ENCODE measurements at regions not wholly inside any gene's neighbourhood (a gene's known extent, or its start where the extent isn't known, plus 50 kb on each side); places are given as distances from the start of the nearest gene placed in this dataset.
"Not testable (repeated sequence)": the region's sequence is repeated elsewhere in the genome, so short reads cannot be mapped to it uniquely, and the experiment has no call there.

DNA sequence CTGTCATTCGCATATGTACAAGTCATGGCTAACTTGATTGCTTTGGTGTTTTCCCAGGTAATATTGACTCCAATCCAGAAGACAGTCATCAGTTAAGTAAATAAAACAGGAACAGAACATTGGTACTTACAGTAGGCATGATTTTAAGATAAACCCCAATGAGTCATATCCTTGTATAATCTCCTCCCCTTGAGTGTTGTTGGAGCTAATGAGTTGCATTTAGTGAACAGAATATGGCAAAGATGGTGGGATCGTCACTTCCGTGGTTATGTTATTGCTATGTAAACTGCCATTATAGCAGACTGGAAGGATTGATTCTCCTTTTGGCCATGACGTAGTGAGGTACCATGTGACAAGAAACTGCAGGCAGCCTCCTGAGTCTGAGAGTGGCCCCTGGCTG lies 102.2 kb downstream of the TMX1 start:
- no peak for DNase-seq (ENCODE audit: low read depth in 2 of 2)

GRCh38 chr14:51351997-51352396 lies 112.0 kb downstream of the TMX1 start:
- no peak for DNase-seq (ENCODE audit: low read depth in 2 of 2)

- no peak for DNase-seq (ENCODE audit: low read depth in 2 of 2)
These were observed 113.9 kb downstream of the TMX1 start for GRCh38 chr14:51353901-51354300.

GRCh38 chr14:51354846-51355245 lies 114.8 kb downstream of the TMX1 start:
- DNase-seq (ENCODE audit: low read depth in 2 of 2): no peak

- no peak for DNase-seq (ENCODE audit: low read depth in 2 of 2)
These were observed 116.3 kb downstream of the TMX1 start for GRCh38 chr14:51356381-51356780.

- DNase-seq (ENCODE audit: low read depth in 2 of 2): no peak
These were observed 117.2 kb downstream of the TMX1 start for GRCh38 chr14:51357250-51357649.

- DNase-seq (ENCODE audit: low read depth in 2 of 2): no peak
These were observed 120.5 kb downstream of the TMX1 start for GRCh38 chr14:51360592-51360991.

DNA sequence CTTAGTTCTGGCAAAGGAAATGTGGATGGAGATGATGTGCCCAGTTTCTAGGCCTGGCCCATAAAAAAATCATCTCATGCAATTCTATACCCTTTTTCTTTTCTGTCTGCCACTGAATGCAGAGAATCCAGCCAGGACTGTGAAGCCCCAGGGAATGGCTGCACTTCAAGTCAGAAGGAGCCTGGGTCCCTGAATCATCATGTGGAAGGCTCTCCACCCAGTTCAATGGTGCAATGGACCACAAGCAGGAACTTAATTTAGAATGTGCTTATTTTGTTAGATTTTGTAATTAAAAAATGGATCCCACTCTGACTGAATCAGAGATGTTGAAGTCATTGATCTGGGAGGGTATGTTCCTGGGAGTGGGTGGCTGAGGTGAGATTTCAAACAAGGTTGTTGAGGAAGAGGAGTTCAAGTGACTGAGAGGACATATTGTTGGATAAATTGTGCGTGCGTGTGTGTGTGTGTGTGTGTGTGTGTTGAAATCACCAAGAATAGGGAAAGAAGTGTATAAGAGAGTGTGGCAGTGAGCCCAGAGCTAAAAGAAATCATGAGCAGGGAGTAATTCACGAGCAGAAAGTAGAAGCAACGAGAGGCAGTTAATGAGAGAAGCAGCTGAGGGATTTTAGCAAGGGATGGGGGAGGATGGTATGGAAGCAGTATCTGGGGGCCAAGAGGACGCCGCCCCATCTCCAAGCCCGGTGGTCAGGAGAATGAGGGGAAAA lies 125.4 kb downstream of the TMX1 start:
- no peak for DNase-seq (ENCODE audit: low read depth in 2 of 2)

- not testable (repeated sequence) for DNase-seq (ENCODE audit: low read depth in 2 of 2)
These were observed 126.4 kb downstream of the TMX1 start for GRCh38 chr14:51366460-51366859.

DNA sequence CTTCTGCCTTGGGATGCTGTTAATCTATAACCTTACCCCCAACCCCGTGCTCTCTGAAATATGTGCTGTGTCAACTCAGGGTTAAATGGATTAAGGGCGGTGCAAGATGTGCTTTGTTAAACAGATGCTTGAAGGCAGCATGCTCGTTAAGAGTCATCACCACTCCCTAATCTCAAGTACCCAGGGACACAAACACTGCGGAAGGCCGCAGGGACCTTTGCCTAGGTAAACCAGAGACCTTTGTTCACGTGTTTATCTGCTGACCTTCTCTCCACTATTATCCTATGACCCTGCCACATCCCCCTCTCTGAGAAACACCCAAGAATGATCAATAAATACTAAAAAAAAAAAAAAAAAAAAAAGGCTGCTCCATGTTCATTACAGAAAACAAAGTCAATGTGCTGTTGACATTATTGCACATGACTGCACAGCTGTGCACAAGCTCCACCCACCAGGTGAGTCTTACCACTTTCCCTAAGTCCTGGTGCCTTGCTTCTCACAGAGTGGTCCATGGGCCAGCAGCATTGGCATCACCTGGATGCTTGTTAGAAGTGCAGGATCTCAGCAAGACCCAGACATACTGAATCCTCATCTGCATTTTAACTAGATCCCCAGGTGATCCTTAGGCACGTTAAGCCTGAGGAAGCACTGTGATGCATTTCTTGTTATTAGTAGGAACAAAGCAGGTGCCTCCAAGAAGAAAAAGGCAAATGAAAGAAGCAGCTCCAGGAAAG lies 127.0 kb downstream of the TMX1 start:
- DNase-seq (ENCODE audit: low read depth in 2 of 2): not testable (repeated sequence)

- no peak for DNase-seq (ENCODE audit: low read depth in 2 of 2)
These were observed 127.5 kb downstream of the TMX1 start for GRCh38 chr14:51367600-51367931.

GRCh38 chr14:51368721-51369163 lies 128.7 kb downstream of the TMX1 start:
- no peak for DNase-seq (ENCODE audit: low read depth in 2 of 2)

DNA sequence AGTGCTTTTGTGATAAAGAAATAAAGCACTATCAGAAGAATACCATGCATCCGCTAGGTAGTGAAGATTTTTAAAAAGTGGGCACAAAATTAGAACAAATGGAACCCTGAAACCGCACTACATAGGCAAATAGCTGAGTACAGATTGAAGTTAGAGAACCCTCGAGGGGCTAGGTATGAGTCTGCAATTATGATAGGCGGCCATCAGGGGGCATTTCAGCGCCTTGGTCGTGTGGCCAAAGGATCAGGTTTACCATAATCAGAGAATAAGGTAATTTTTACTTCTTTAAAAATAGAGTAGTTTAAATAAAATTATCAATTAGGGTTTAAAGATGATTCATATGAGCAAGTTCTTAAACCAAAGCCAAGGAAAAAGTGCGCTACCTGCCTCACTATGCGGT lies 129.8 kb downstream of the TMX1 start:
- peak in 1 of 2 donors; percentile 7 for DNase-seq (ENCODE audit: low read depth in 2 of 2)

GRCh38 chr14:51370758-51371386 lies 130.8 kb downstream of the TMX1 start:
- no peak for DNase-seq (ENCODE audit: low read depth in 2 of 2)

- not testable (repeated sequence) for DNase-seq (ENCODE audit: low read depth in 2 of 2)
These were observed 137.1 kb downstream of the TMX1 start for GRCh38 chr14:51377186-51377585.

DNA sequence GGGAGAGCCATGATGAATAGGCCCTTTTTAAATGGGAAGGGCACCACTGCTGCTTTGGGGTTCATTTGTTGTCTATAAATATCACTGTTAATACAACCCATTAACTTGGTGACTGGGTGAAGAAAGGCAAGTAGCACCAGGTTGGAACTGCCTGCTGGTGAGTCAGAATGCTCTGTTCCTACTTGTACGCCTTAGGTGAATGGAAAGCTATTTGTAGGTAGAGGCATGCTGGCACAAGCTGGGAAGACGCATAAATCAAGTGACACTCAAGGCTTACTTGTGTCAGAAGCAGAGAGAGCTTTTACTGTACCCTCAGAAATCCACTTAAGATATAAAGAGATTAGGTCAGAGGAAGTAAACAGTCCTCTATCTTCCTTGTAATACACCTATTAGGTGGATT lies 142.5 kb downstream of the TMX1 start:
- no peak for DNase-seq (ENCODE audit: low read depth in 2 of 2)

GRCh38 chr14:51386411-51386810 lies 146.4 kb downstream of the TMX1 start:
- no peak for DNase-seq (ENCODE audit: low read depth in 2 of 2)

- DNase-seq (ENCODE audit: low read depth in 2 of 2): no peak
These were observed 147.1 kb downstream of the TMX1 start for GRCh38 chr14:51386983-51387735.

DNA sequence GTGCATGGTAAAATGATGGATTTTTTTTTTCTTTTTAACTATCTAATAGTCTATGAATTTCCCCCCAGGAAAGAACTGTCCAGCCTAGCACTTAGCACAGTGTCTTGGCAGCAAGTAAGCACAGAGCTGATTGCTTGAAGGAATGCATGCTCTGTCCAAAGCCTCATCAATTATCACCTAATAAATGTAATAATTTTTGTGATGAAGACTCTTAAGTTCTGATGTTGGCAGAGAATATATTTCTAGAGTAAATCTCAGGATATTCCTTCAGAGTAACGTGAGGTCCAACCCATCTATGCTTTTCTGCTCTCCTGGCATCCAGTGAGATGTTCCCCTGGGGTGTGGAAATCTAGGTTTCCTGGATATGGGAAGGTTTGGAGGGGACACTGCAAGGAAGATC lies 152.4 kb downstream of the TMX1 start:
- no peak for DNase-seq (ENCODE audit: low read depth in 2 of 2)

DNA sequence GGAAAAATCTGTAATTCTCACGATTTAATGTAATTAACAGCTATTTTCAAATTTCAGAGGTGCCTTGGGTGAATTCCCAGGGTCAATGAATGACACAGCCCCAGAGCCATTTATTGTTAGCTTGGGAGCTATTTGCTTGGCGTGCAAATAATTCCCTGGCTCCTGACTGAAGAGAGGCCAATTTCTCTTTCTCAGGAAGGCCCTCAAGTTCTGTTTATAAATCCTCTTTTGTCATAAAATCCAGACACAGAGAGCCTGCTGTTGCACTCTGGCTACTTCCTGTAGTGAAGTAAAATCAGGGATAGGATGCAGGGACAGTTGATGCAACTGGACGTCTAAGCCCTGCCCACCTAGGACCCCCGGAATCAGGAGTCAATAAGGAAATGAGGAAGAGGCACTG lies 154.3 kb downstream of the TMX1 start:
- DNase-seq (ENCODE audit: low read depth in 2 of 2): no peak

DNA sequence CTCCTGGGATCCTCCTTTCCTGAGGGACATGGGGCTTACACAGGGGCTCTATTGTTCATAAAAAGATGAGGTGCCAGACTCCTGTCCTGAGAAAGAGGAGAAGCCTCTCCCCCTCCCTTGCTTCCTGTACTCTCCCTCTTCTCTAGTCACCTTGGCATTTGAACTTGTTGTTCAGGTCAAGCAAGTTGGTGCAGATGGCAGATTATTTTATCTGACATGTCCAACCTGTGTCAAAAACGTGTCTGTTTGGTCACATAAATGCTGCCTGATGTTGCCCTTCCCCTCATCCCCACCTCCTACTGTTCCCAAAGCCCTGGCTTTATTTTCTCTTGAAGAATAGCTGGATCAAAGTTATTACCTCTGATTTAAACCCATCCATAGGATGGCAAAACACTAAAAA lies 154.8 kb downstream of the TMX1 start:
- no peak for DNase-seq (ENCODE audit: low read depth in 2 of 2)

- no peak for DNase-seq (ENCODE audit: low read depth in 2 of 2)
These were observed 155.4 kb downstream of the TMX1 start for GRCh38 chr14:51395361-51395849.
